Posterior vena cava (tissue), 2 donors: ENCODE measurements at regions not wholly inside any gene's neighbourhood (a gene's known extent, or its start where the extent isn't known, plus 50 kb on each side); places are given as distances from the start of the nearest gene placed in this dataset.
"Not testable (repeated sequence)": the region's sequence is repeated elsewhere in the genome, so short reads cannot be mapped to it uniquely, and the experiment has no call there.

Experiments used
- DNase-seq: peaks from one replicate; pipeline ENCODE4 v3.0.0-alpha.2; 2020; ENCODE audit warnings: low spot score
- intact Hi-C, 2 donors: fragments of 100-400 bp; cut with DNase I; formaldehyde crosslinking; loops; one replicate each; pipeline versions ENCODE4 v1.14.1 to v1.14.2; 2022 to 2023
- donor health status: DM: yes; HTN: yes; CAD: no.
- donor health status: DM: yes; HTN: yes; CAD: no.

DNA sequence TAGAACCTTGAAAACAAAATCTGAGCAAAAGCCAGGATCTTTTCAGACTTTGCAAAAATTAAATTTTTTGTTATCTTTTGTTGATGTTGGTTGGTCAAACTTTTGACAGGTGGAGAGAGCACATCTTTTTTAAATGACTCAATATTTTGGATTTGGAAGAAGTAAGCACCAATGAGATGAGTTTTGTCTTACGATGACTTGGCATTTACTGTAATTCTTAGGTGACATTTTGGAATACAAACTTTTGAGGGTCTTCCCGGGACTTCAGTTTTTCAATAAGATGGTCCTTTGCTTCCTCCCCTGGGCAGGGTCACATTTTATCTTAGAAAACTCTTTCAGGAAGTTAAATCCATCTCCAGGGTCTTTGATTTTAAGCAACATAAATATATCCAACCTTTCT is 423.9 kb downstream of the HS3ST3B1 start:
- no peak for DNase-seq
- intact Hi-C loops: no loop called here

DNA sequence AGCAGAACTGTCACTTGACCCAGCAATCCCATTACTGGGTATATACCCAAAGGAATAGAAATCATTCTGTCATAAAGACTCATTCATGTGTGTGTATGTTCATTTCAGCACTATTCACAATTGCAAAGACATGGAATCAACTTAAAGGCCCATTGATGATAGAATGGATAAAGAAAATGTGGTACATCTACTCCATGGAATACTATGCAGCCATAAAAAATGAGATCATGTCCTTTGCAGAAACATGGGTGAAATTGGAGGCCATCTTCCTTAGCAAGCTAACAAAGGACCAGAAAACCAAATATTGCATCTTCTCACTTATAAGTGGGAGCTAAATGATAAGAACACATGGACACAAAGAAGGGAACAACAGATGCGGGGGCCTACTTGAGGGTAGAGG is 422.5 kb downstream of the HS3ST3B1 start:
- intact Hi-C loops, DNase-seq: not testable (repeated sequence)

DNA sequence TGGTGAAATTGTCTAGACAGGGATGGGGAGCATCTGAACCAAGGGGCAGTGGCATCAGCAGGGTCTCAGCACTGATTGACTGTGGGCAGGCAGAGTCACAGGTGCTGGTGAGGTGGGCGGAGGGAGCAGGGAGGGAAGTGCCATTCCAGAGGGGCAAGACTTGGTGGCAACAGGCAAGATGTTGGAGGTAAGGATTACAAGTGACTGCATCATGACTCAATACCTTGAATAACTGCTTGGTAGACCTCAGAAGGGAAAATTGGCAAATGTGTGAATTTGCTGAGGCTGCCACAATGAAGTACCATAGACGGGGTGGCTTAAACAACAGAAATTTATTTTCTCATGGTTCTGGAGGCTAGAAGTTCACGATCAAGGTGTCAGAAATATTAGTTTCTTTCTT is 419.1 kb downstream of the HS3ST3B1 start:
- intact Hi-C loops: no loop called here
- DNase-seq: no peak

DNA sequence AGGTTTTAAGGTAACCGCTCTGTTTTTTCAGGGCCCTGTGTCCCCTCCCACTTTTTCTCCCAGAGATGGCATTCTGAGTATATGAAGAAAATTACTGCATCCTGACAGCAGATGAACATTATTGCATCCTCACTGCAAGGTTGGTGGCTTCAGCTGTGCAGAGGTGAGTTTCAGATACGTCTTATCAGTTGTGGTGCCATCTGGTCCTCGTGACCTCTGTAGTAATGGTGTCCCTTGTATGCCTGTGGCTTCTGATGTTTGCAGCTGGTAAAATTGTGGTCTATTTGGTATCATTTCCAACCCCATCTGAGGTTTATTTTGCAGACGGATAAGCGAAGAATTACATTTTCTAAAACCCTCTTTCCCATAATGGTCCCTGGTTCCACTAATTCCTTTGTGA is 417.0 kb downstream of the HS3ST3B1 start:
- DNase-seq: no peak
- intact Hi-C loops: no loop called here

DNA sequence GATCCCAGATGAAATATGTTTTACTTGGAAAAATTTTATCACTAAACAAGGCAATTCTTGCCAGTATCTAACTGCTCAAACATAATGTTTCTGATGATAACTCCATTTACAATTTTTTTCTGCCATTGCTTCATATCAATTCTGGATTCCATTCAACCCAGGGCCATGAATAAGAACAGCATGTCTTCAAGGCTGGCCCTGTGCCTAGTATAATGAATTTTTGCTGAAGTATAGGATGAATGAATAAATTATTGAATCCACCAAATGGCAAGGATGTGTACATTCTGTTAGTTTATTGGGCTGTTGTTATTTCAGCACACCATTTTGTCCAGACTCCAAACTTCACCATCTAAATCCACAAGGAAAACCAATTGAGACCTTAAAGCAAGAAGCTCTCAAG is 414.7 kb downstream of the HS3ST3B1 start:
- intact Hi-C loops: no loop called here
- no peak for DNase-seq

DNA sequence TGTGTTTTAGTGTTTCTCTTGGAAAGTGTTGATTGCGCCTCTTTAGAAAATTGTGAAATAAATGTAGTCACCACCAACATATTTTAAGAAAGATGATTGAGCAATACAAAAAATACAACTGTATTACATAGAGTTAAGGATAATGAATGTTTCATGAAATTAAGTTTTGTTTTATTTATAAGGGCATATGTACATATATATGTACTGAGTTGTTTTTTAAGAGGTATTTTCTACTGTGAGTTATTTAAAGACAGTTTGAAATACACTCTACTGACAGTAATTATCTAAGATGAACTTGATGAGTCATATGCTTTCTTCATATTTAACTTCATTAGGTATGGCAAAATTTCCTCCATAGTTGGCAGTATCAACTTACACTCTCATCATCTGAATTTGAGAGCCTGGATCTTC is 411.7 kb downstream of the HS3ST3B1 start:
- intact Hi-C loops: no loop called here
- no peak for DNase-seq

DNA sequence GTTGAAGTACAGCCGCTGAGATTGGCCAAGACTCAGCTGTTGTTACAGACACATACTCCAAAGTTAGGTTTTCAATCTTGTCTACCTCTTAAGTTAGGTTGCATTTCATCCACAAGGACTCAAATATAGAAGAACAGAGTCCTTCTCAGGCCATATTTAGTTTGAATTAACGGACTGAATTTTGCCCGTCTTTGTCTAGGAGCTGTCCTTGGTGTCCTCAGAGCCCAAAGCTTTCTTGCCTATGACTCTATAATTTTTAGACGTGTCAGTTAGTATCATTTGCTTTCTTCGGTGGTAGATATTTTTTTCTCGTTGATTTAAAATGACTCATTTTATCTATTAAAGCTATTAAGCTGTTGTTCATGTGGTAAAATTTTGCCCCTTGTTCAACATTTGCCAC is 403.2 kb downstream of the HS3ST3B1 start:
- intact Hi-C loops: no loop called here
- DNase-seq: no peak

DNA sequence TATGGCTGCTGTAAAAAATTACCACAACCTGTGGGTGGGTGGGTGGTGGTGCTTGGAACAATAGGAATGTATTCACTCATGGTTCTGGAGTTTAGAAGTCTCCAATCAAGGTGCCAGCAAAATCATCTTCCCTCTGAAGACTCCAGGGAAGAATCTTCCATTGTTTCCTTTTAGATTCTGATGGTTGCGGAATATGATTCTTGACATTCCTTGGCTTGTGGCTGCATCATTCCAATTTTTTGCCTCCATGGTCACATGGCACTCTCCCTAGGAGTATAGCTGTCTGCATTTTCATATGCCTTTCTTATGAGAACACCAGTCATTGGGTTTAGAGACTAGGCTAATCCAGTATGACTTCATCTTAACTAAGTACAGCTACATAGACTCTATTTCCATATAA is 401.0 kb downstream of the HS3ST3B1 start:
- DNase-seq: no peak
- intact Hi-C loops: no loop called here

DNA sequence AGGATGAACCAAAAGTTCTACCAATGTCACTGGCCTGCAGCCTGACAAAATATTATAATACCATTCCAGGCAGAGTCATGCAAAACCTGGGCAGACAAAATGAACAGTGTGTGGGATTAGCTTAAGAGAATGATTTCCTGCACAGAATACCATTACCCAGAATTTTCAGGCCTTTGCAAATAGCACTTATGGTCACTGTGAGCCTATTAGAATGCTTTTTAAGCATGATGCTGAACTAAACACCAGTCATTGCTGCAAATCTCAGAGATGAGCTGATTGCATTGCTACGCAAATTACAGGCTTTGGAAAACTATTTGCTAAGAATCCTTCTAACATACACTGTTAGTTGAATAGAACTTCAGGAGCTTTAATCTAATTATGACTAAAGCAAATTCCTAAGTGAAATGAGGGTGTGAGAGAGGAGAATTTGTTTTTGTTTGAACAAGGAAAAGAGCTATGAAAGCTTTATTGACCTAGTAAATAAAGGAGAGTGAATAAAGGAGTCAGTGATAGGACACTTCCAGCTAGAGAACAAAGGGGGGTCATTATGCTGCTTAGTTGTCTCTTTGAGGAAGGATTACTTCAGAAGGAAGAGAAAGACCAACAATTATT is 398.8 kb downstream of the HS3ST3B1 start:
- intact Hi-C loops: no loop called here
- DNase-seq: no peak

DNA sequence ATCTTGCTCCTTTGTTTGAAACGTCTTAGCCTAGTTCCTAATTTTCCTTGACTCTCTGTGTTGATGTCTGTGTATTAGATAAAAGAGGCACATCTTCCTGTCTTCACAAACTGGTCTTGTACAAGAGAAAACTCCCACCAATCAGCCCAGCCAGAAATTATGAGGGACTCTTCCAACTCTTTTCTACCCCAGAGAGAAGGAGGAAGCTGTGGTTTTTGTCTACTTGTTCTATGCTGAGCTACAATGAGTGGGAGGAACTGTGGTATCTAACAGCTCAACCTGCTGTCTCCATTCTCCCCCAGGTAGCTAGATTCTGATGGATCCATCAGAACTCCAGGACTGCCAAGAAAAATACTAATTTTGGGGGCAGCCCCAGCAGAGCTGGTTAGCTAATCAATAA is 392.5 kb downstream of the HS3ST3B1 start:
- no peak for DNase-seq
- intact Hi-C loops: no loop called here

DNA sequence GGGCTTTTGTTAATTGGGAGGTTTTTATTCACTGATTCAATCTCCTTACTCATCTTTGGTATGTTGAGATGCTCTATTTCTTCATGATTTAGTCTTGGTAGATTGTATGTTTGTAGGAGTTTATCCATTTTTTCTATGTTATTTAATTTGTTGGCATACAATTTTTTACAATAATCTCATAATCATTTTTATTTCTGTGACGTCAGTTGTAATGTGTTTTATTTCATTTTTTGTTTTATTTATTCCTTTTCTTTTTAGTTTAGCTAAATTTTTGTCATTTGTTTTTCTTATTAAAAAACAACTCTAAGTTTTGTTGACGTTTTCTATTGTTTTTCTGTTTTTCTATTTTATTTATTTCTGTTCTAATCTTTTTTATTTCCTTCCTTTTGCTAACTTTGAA is 389.8 kb downstream of the HS3ST3B1 start:
- intact Hi-C loops: no loop called here
- DNase-seq: no peak

DNA sequence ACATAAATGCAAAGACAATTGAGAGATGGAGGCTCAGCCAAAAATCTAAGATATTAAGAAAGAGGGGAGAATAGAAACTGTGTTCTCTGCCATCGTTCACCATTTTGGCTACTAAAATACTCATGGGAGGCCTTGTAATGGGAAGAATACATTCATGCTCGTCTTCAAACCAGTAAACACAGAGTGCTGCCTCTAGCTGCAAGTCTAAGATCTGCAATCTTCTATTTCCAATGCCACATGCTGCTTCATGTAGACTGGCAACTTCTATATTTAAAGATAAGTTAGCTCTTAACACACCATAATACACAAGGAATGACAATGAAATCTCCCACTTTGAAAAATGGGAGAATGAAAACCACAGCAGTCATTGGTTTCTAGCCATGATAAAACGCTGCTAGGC is 387.3 kb downstream of the HS3ST3B1 start:
- intact Hi-C loops: no loop called here
- DNase-seq: no peak

DNA sequence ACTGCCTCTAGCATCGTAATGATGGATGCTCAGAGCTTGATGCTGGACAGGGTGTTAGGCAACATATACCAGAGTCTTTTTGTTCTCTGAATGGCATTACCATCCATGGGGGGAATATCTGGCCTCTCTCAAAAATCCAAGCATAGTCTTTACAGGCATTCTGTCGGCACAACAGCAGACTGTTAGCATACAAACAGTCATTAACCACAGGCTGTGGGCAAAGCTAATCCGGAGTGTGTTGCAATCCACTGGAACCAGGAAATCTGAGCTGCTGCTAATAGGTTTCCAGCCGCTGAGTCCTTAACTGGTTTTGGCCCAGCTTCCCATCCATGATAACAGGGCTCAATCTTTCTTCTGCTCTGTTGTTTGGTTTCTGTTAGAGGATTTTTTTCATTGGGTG is 371.9 kb downstream of the HS3ST3B1 start:
- intact Hi-C loops: no loop called here
- no peak for DNase-seq

DNA sequence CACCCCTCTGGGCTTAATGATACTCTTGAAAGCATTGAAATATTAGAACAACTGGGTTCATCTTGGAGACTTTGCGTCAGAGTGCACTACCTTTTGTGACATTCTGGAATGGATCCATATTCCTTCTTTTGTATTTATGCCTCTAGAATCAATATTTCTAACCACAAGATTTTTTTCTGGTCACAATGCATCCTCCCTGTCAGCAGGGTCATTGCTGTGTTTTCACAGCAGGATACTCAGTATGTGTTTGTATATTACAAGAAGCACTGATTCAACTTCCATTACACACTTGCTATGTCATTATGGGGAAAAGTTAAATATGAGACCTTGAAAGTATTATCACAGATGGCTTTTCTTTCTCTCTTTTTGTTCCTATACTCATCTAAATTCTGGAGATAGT is 370.0 kb downstream of the HS3ST3B1 start:
- intact Hi-C loops: no loop called here

DNA sequence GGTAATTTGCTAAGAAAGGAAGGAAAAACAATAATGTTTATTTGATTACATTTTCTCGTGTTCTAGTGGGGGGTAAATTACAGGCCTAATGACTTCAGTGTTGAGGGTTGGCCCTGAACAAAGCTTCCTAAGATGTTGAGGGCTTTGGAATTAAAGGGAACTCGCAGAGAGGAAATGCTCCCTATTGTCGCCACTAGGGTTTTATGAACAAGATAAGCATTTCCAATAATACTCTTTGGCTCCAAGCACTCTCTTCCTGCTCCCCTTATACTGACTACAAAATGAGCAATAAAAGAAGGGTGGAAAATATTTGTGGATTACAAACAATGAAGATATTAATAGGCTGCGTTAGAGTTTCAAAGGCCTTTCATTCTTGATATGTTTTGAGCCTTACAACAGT is 363.6 kb downstream of the HS3ST3B1 start:
- intact Hi-C loops: no loop called here

More for the DNA sequence above, 370.0 kb downstream of the HS3ST3B1 start:
- no peak for DNase-seq

DNA sequence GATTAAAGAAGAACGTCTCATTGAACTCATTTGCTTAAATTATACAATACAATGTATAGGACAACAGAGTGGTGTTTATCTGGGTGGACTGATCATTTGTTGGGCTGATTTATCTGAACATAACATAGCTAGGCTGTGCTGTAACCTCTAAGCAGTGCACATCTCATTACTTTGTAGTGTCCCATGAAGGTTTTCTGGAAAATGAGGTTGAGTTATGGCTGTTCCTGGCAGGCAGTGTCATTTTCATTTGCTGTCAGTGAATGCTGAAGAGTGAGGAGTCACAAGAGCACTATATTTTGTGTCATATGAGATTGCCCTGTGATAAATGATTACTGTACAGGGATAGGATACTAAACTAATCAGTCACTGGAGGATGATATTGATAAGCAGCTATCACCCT is 340.2 kb downstream of the HS3ST3B1 start:
- DNase-seq: no peak
- intact Hi-C loops: no loop called here

More for the DNA sequence above, 363.6 kb downstream of the HS3ST3B1 start:
- no peak for DNase-seq

DNA sequence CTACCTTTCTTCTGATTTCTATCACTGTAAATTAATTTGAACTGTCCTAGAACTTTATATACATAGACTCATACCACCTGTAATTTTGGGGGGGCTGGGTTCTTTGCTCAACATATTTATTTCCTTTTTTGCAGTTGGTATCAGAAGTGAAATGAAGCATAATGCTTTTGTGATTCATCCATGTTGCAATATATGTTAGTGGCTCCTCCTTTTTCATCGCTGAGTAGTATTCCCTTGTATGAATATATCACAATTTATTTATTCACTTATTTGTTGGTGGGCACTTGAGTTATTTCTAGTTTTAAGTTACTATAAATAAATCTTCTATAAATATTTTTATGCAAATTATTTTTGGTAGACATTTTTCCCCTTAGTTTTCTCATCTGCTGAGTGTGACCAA is 336.4 kb downstream of the HS3ST3B1 start:
- no peak for DNase-seq
- intact Hi-C loops: no loop called here

DNA sequence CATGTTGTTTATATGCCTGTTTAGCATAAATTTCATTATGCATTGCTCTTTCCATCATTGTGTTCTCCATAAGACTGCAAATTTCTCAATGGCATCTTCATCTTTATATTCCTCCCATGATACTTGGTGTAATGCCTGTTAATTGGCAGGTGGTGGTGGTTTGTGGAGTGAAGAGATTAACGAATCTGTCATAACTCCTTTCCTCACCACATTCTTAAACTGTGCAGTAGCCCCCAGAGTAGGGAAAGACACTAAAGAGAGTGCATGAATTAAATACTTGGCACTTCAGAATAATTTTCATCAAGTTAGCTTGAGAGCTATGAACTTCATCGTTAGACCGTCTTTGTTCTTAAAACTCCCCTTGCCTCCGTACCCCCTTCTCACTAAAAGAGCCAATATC is 329.7 kb downstream of the HS3ST3B1 start:
- intact Hi-C loops: no loop called here
- no peak for DNase-seq

DNA sequence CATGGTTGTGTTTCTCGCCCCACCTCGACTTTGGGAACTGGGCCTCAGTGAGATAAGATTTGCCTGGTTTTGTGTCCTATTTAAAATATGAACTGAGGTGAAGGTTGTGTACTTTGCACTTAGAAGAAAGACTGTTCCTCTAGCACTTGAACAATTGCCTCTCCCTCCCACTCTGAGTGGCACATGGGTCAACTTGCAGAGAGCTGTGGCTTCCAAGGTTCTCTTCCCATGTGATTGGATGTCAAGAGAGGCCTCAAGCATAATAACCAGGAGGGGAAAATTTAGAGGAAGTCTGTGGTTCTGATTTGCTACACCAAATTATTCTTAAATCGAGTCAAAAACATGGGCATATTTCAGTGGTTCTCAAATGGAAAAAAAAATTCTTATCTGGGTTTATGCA is 329.2 kb downstream of the HS3ST3B1 start:
- intact Hi-C loops: no loop called here
- DNase-seq: no peak

DNA sequence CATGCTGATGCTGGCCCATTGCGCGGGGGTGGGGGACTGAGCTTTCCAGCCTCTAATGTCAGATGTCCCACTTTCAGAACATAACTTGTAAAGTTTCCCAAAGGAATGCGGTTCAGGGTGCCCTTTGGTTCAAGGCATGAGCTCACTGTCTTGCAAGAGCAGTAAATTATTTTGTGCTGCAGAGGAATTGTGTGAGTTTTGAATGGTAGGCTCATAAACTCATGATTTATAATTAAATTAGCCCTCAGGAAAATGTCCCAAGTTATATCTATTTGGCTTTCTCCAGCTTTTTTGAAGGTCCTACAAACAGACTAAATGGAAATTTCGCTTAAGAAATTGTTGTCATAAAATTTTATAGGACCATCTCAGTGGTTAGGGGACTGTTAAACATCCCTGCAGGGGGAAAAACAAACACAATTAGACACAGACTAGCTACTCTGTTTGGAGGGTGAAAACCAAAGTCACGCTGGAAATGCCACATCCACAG is 321.8 kb downstream of the HS3ST3B1 start:
- DNase-seq: no peak
- intact Hi-C loops: no loop called here

DNA sequence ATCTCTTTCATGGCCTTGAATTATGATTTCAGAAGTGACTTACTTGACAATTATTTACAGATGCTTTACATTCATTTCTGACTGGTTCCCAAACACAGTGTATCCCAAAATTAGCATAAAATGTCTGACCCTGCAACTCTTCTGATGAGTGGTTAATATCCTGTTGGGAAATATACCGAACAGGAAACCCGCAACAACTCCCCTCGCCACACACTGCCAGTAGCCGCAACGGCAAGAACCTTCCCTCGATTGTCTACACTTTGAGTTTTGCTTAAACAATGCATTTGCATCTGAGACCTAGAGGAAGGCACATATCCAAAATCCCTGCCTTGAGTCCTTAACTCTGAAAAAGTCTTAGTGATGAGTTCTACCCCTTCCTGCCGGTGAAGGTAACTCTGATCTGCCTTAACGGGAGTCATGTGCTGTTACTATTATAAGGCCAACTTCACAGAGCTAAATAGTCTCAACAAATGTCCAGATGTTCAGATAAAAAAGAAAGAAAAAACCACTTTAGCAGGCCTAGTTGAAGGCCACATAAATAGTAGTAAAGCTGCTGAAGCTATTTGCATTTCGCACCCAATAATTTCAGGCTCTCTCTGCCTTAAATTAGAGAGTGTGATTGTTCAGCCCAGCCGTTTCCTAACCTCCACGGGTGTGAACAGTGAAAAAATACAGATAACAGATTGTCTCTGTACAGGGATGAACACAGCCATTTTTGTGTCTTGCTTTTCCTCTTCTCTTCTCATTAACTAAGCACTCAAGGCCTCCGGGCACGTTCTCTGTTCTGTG is 321.1 kb downstream of the HS3ST3B1 start:
- intact Hi-C loops: no loop called here
- DNase-seq: no peak
